ENCODE measurements at regions not wholly inside any gene's neighbourhood (a gene's known extent, or its start where the extent isn't known, plus 50 kb on each side); places are given as distances from the start of the nearest gene placed in this dataset.

DNA sequence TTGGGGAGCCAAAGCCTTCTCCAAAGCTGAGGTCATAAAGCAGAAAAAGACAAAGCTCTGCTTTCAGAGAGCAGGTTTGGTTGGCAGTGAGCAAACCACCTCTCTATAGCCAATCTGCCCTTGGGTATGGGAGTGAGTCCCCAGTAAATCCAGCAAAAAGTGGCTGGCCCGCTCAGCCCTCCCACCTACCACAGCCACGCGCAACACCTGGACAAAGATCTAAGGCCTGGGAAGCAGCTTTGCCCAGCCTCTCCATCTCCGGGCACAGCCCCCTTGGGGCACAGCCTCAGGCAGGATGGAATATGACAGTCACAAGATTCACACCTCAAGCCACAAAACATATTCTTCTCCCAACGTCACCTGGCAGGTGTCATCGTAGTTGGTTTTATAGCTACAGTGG is 211.7 kb upstream of the EEA1 start:
- TF ChIP-seq, protein P1, sequence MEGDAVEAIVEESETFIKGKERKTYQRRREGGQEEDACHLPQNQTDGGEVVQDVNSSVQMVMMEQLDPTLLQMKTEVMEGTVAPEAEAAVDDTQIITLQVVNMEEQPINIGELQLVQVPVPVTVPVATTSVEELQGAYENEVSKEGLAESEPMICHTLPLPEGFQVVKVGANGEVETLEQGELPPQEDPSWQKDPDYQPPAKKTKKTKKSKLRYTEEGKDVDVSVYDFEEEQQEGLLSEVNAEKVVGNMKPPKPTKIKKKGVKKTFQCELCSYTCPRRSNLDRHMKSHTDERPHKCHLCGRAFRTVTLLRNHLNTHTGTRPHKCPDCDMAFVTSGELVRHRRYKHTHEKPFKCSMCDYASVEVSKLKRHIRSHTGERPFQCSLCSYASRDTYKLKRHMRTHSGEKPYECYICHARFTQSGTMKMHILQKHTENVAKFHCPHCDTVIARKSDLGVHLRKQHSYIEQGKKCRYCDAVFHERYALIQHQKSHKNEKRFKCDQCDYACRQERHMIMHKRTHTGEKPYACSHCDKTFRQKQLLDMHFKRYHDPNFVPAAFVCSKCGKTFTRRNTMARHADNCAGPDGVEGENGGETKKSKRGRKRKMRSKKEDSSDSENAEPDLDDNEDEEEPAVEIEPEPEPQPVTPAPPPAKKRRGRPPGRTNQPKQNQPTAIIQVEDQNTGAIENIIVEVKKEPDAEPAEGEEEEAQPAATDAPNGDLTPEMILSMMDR (IDR thresholded peaks at IDR 0.05) = no peak
- TF ChIP-seq POLR2A (IDR thresholded peaks at IDR 0.05) = no peak
